Colonic mucosa (tissue), 4 donors: ENCODE measurements at regions not wholly inside any gene's neighbourhood (a gene's known extent, or its start where the extent isn't known, plus 50 kb on each side); places are given as distances from the start of the nearest gene placed in this dataset.

ENCODE experiments used
- DNase-seq: peaks from one replicate; pipeline ENCODE4 v3.0.0-alpha.2; 2020
- H3K27ac ChIP-seq: fragments of 200-600 bp; one replicate; pipeline ENCODE4 v1.8.0; 2021
- H3K27me3 ChIP-seq: fragments of 200-600 bp; one replicate; pipeline ENCODE4 v1.8.0; 2021
- H3K36me3 ChIP-seq: fragments of 200-600 bp; one replicate; pipeline ENCODE4 v1.8.0; 2021
- H3K4me1 ChIP-seq: fragments of 200-600 bp; one replicate; pipeline ENCODE4 v1.8.0; 2021; ENCODE audit warnings: mild to moderate bottlenecking
- H3K4me3 ChIP-seq: fragments of 200-600 bp; one replicate; pipeline ENCODE4 v1.8.0; 2021
- H3K9ac ChIP-seq, 2 donors: one replicate each; pipeline ENCODE4 v1.7.0; 2013; ENCODE audit warnings: control low read depth in 2 of 2, low read depth in 2 of 2, low read length in 2 of 2
- H3K9me3 ChIP-seq: fragments of 200-600 bp; one replicate; pipeline ENCODE4 v1.8.0; 2021
- intact Hi-C: fragments of 100-400 bp; cut with DNase I; formaldehyde crosslinking; loops from one replicate; pipeline ENCODE4 v1.14.1; 2022
- TF ChIP-seq, protein P1 (sequence below): fragments of 200-600 bp; IDR thresholded peaks from one replicate; pipeline ENCODE4 v1.8.0; 2022; ENCODE audit warnings: antibody characterized with exemption, mild to moderate bottlenecking
- donor health status: healthy.
- donor health status: DM: no; HTN: no; CAD: no.
- donor health status: DM: no; HTN: no; CAD: no.

GRCh38 chr2:146818122-146818521 is 1026.7 kb upstream of the ACVR2A start:
- TF ChIP-seq, protein P1, sequence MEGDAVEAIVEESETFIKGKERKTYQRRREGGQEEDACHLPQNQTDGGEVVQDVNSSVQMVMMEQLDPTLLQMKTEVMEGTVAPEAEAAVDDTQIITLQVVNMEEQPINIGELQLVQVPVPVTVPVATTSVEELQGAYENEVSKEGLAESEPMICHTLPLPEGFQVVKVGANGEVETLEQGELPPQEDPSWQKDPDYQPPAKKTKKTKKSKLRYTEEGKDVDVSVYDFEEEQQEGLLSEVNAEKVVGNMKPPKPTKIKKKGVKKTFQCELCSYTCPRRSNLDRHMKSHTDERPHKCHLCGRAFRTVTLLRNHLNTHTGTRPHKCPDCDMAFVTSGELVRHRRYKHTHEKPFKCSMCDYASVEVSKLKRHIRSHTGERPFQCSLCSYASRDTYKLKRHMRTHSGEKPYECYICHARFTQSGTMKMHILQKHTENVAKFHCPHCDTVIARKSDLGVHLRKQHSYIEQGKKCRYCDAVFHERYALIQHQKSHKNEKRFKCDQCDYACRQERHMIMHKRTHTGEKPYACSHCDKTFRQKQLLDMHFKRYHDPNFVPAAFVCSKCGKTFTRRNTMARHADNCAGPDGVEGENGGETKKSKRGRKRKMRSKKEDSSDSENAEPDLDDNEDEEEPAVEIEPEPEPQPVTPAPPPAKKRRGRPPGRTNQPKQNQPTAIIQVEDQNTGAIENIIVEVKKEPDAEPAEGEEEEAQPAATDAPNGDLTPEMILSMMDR: no peak

DNA sequence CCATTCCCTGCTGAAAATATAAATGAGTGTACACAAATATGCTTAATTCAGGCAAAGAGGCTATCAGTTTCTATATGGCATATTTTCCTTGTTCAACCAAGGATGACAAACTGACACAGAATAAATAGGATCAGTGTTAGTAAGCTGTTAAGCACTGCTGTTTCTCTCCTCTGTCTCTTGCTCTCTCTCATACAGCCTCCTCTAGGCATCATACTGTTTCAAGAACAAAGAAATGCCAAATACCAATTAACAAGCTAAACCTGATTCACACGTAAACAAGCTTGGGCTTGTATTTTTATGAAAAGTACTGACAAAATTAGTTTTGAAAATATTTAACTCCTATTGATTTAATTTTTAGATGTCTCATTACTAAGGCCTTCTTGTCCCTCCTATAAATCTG is 1027.2 kb upstream of the ACVR2A start:
- Histone ChIP-seq H3K4me3 (no peak overlapping the region), H3K4me1 (no peaks in the 10 kb centered on the region), H3K36me3 (no peaks in the 10 kb centered on the region), H3K9me3 (no peaks in the 10 kb centered on the region), H3K9ac (no peak overlapping the region), H3K27ac (no peak overlapping the region), H3K27me3 (no peaks in the 10 kb centered on the region)
- intact Hi-C loops: no loop called here
- TF ChIP-seq, protein P1: no peak
- no peak for DNase-seq

More at GRCh38 chr2:146818122-146818521, 1026.7 kb upstream of the ACVR2A start:
- Histone ChIP-seq H3K4me1 (no peaks in the 10 kb centered on the region), H3K27me3 (no peaks in the 10 kb centered on the region), H3K9me3 (no peaks in the 10 kb centered on the region), H3K9ac (no peak overlapping the region), H3K4me3 (no peak overlapping the region), H3K36me3 (no peaks in the 10 kb centered on the region), H3K27ac (no peak overlapping the region)
- DNase-seq: no peak
- intact Hi-C loops: no loop called here

- Histone ChIP-seq H3K36me3 (no peaks in the 10 kb centered on the region), H3K9me3 (no peaks in the 10 kb centered on the region)
These were observed 1029.9 kb upstream of the ACVR2A start for GRCh38 chr2:146814971-146815370.

GRCh38 chr2:146807568-146808168 is 1037.2 kb upstream of the ACVR2A start:
- Histone ChIP-seq H3K36me3 (no peaks in the 10 kb centered on the region), H3K9me3 (no peaks in the 10 kb centered on the region), H3K9ac (no peak overlapping the region), H3K27ac (no peak overlapping the region), H3K27me3 (no peaks in the 10 kb centered on the region), H3K4me3 (no peak overlapping the region), H3K4me1 (no peaks in the 10 kb centered on the region)
- intact Hi-C loops: no loop called here
- DNase-seq: no peak
- TF ChIP-seq, protein P1: no peak

More at GRCh38 chr2:146814971-146815370, 1029.9 kb upstream of the ACVR2A start:
- Histone ChIP-seq H3K27ac (no peak overlapping the region), H3K9ac (no peak overlapping the region), H3K4me3 (no peak overlapping the region), H3K4me1 (no peaks in the 10 kb centered on the region), H3K27me3 (no peaks in the 10 kb centered on the region)
- TF ChIP-seq, protein P1: no peak
- no peak for DNase-seq
- intact Hi-C loops: no loop called here

DNA sequence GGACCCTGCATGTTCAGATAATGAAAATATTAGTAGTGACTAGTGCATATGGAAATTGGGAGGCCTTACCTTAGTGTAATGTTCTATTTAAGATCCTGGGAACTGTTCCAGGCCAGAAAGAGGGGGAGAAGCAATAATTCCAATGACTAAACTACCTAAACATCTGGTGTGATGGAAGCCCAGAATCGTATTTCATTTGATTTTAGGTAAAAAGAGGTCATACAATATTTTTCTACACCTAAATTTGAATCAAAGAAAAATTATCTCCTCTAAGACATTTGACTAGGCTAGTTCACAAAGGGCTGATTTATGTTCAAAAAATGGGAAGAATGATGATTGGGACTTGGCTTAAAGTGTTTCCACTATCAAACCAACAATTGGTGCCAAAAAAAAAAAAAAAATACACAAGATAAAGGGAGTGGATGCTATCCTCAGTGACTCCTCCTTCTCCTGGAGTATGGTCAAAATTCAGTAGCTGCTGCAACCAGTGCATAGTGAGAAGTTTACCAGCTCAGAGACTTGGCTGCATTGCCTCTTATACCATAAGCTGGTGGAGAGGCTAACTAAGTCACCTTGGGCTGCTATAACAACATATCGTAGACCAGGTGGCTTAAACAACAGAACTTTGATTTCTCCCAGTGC is 1038.3 kb upstream of the ACVR2A start:
- H3K4me1 ChIP-seq: no peaks in the 10 kb centered on the region
- TF ChIP-seq, protein P1: no peak
- no peak overlapping the region for H3K4me3 ChIP-seq
- no peaks in the 10 kb centered on the region for H3K27me3 ChIP-seq
- no peak overlapping the region for H3K9ac ChIP-seq
- no peak overlapping the region for H3K27ac ChIP-seq
- DNase-seq: no peak
- intact Hi-C loops: no loop called here
- no peaks in the 10 kb centered on the region for H3K36me3 ChIP-seq
- no peaks in the 10 kb centered on the region for H3K9me3 ChIP-seq
